Mesodermal cell (in vitro differentiated cells): ENCODE measurements at regions not wholly inside any gene's neighbourhood (a gene's known extent, or its start where the extent isn't known, plus 50 kb on each side); places are given as distances from the start of the nearest gene placed in this dataset.

Source experiments
- H3K27ac ChIP-seq: 2 replicates; pipeline ENCODE4 v1.7.0; 2013; ENCODE audit warnings: mild to moderate bottlenecking, low read depth, low read length, moderate library complexity; ENCODE audit not compliant: severe bottlenecking
- H3K36me3 ChIP-seq: 2 replicates; pipeline ENCODE4 v1.7.1; 2013; ENCODE audit warnings: mild to moderate bottlenecking, low read length, moderate library complexity; ENCODE audit not compliant: control insufficient read depth, insufficient read depth
- H3K4me1 ChIP-seq: one replicate; pipeline ENCODE4 v1.7.1; 2013; ENCODE audit warnings: mild to moderate bottlenecking, low read length; ENCODE audit not compliant: insufficient read depth, control insufficient read depth, poor library complexity, severe bottlenecking
- H3K4me3 ChIP-seq: 2 replicates; pipeline ENCODE4 v1.7.0; 2013; ENCODE audit warnings: low read length, control low read depth, mild to moderate bottlenecking; ENCODE audit not compliant: insufficient read depth, poor library complexity, severe bottlenecking; ENCODE audit errors: extremely low read depth
- H3K9me3 ChIP-seq: 2 replicates; pipeline ENCODE4 v1.7.1; 2013; ENCODE audit warnings: mild to moderate bottlenecking, low read length, moderate library complexity; ENCODE audit not compliant: control insufficient read depth
- WGBS, 2 experiments: methylation state at CpG; one replicate each; pipeline ENCODE4 v1.1.5; 2013; ENCODE audit warnings: missing lambda C conversion rate in 2 of 2; ENCODE audit not compliant: insufficient coverage in 2 of 2; 5-methylcytosine and 5-hydroxymethylcytosine counted together

DNA sequence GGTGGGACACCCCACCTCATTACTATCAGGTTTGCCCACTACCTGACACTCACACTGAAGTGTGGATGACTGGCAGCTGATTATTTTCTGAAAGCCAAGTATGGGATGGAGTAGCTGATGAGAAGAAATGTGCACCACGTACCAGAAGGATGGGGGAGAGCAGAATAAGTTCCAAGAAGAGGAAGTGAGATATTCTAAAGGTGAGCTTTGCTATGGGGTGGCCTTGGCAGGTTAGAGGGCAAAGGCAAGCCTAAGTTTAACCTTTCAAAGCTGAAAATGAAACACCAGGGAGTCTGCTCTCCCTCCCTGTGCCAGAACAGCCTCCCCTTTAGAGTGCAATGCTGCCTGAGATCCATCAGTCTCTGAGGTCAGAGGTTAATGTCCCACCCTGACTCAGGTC is 196.1 kb upstream of the OSR1 start:
- Histone ChIP-seq H3K36me3 (no peaks in the 10 kb centered on the region), H3K4me3 (no peak overlapping the region)
- WGBS, 2 experiments, result 100% methylated on average over 1 of the region's 1 CpG; no CpG with 5 or more reads in 1 of the 2 experiments

DNA sequence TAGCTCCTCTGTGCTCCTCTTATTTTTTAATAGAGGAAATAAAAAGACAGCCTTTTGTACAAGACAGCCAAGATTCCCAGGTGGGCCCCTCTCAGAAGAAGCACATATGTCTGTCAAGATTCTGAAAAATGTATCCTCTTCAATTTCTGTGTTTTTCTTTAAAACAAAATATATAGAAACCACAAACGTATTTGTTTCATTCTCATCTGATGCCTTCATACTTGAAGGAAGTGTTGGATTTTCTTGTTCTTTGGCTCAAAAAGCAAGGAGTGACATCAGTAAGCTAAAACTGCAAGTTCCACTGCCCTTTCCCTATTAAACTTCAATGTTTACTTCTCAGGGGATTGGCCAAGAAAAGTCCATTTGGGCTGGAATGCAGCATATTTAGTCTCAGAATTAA is 193.8 kb upstream of the OSR1 start:
- Histone ChIP-seq H3K4me3 (no peak overlapping the region), H3K36me3 (no peaks in the 10 kb centered on the region), H3K9me3 (no peaks in the 10 kb centered on the region), H3K4me1 (no peaks in the 10 kb centered on the region), H3K27ac (no peak overlapping the region)
- WGBS, 2 experiments, result no CpG with 5 or more reads among the region's 1 CpG

More for the DNA sequence above, 196.1 kb upstream of the OSR1 start:
- Histone ChIP-seq H3K27ac (no peak overlapping the region), H3K4me1 (no peaks in the 10 kb centered on the region), H3K9me3 (no peaks in the 10 kb centered on the region)

DNA sequence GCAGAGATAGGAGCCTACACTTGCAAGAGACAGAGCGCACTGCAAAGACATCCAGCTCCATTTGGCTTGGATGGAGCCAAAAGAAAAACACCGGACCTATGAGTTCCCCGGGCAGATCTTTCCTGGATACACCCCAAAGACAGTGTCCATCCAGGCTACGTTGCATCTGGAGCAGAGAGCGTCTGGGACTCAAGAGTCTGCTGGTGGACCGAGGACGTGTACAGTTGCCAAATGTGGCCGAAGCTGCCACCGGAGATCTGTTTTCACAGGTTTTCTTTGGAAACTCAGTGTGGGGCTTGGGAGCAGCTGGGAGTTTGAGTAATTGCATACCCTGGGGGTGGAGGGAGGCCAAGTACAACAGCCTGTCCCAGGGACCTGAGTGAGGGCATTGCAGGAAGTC is 192.3 kb upstream of the OSR1 start:
- Histone ChIP-seq H3K27ac (no peak overlapping the region), H3K36me3 (no peaks in the 10 kb centered on the region)

GRCh38 chr2:19549821-19550220 is 191.4 kb upstream of the OSR1 start:
- WGBS, 2 experiments, result no CpG with 5 or more reads among the region's 1 CpG
- no peak overlapping the region for H3K27ac ChIP-seq
- H3K4me3 ChIP-seq, result no peak overlapping the region

More for the DNA sequence above, 192.3 kb upstream of the OSR1 start:
- Histone ChIP-seq H3K4me1 (no peaks in the 10 kb centered on the region), H3K4me3 (no peak overlapping the region), H3K9me3 (no peaks in the 10 kb centered on the region)
- 82 to 85% methylated on average over 9 of the region's 9 CpGs for WGBS, 2 experiments

DNA sequence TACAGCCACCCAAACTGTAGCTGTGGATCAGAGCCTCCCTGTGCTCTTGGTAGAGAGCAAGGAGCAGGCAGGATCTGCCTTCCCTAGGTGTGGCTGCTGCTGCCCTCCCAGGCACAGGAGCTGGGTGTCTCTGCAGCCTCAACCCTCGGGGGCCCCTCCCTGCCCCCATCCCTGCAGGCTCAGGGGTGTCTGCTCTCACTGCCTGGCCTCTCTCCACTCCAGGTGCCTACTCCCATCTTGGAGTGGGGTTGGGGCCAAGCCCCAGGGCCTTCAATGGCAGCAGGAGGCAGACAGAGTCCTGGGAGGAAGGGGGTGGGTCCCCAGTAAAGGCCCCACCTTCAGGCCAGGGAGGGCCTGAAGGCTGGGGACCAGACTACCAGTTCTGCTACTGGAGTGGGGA is 189.7 kb upstream of the OSR1 start:
- 60 to 67% methylated on average over 1 of the region's 1 CpG for WGBS, 2 experiments
- H3K4me3 ChIP-seq, result no peak overlapping the region

More at GRCh38 chr2:19549821-19550220, 191.4 kb upstream of the OSR1 start:
- Histone ChIP-seq H3K9me3 (no peaks in the 10 kb centered on the region), H3K4me1 (no peaks in the 10 kb centered on the region), H3K36me3 (no peaks in the 10 kb centered on the region)

GRCh38 chr2:19547321-19547720 is 188.9 kb upstream of the OSR1 start:
- H3K36me3 ChIP-seq, result no peaks in the 10 kb centered on the region
- no peaks in the 10 kb centered on the region for H3K4me1 ChIP-seq
- H3K4me3 ChIP-seq, result no peak overlapping the region
- no peaks in the 10 kb centered on the region for H3K9me3 ChIP-seq
- H3K27ac ChIP-seq, result no peak overlapping the region

More for the DNA sequence above, 189.7 kb upstream of the OSR1 start:
- Histone ChIP-seq H3K4me1 (no peaks in the 10 kb centered on the region), H3K9me3 (no peaks in the 10 kb centered on the region), H3K36me3 (no peaks in the 10 kb centered on the region), H3K27ac (no peak overlapping the region)

DNA sequence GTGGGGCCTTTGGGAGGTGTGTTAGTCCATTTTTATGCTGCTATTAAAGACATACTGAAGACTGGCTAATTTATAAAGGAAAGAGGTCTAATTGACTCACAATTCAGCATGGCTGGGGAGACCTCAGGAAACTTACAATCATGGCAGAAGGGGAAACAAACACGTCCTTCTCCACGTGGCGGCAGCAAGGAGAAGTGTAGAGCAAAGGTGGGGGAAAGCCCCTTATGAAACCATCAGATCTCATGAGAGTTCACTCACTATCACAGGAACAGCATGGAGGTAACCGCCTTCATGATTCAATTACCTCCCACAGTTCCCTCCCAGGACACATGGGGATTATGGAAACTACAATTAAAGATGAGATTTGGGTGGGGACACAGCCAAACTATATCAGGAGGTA is 187.1 kb upstream of the OSR1 start:
- Histone ChIP-seq H3K9me3 (no peaks in the 10 kb centered on the region), H3K4me3 (no peak overlapping the region), H3K36me3 (no peaks in the 10 kb centered on the region), H3K27ac (no peak overlapping the region), H3K4me1 (no peaks in the 10 kb centered on the region)
- 100% methylated on average over 1 of the region's 4 CpGs; no CpG with 5 or more reads in 1 of the 2 experiments for WGBS, 2 experiments

DNA sequence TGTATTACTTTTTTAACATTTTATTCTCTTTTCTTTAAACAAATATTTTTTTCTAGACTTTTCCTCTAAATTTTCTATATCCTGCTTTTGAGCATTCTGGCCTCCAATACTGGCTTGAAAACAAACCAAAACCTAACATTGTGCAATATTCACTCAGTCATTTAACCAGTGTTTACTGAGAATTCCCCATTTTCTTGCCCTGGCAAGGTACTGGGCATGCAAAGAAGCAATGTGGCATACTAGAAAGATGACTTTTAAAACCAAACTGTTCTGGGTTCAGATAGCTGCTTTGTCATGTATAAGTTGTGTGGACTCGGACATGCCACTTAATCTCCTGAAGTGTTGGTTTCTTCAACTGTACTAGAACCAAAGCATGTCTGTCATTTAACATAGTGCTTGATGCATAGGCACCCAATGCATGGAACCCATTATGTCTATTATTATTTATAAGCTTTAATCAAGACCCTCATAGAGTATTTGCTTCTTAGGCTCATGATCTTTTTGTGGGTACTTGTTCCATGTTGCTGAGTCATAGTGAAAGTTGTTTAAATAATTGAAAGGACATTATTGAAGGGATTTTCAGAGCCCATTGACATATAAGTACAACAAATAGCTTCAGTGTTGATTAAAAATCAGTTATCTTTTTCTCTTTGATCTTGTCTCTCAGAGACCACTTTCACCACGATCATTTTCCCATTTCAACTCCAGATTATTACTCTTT is 185.4 kb upstream of the OSR1 start:
- Histone ChIP-seq H3K36me3 (no peaks in the 10 kb centered on the region), H3K27ac (no peak overlapping the region), H3K9me3 (no peaks in the 10 kb centered on the region), H3K4me1 (no peaks in the 10 kb centered on the region), H3K4me3 (no peak overlapping the region)
- 100% methylated on average over 1 of the region's 2 CpGs; no CpG with 5 or more reads in 1 of the 2 experiments for WGBS, 2 experiments

GRCh38 chr2:19542796-19543662 is 184.6 kb upstream of the OSR1 start:
- Histone ChIP-seq H3K4me3 (no peak overlapping the region), H3K4me1 (no peaks in the 10 kb centered on the region), H3K36me3 (no peaks in the 10 kb centered on the region), H3K27ac (no peak overlapping the region), H3K9me3 (no peaks in the 10 kb centered on the region)
- 88% methylated on average over 6 to 7 of the region's 8 CpGs for WGBS, 2 experiments

DNA sequence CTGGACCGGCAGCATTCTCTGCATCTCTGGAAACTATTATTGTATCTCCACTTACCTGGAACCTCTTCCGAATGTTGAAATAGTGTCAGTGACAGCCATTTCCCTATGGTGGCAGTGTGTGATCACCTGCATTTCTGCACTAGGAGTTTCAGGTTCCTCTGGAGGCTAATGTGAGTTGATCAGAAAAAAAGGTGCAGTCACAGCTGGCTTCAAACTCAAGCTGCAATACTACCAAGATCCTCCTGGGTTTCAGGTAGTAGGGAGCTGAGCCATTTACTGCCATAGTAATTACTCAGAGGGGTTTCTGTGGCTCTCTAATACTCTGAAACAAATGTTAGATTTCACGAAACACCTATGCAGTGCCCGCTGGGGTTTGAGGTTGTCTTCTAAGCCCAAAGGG is 183.5 kb upstream of the OSR1 start:
- H3K9me3 ChIP-seq, result no peaks in the 10 kb centered on the region
- H3K27ac ChIP-seq, result no peak overlapping the region
- H3K4me1 ChIP-seq, result peaks cover 2% of the 10 kb centered on the region
- no peak overlapping the region for H3K4me3 ChIP-seq
- 84 to 91% methylated on average over 3 to 4 of the region's 4 CpGs for WGBS, 2 experiments
- H3K36me3 ChIP-seq, result no peaks in the 10 kb centered on the region
